ENCODE measurements at regions not wholly inside any gene's neighbourhood (a gene's known extent, or its start where the extent isn't known, plus 50 kb on each side); places are given as distances from the start of the nearest gene placed in this dataset.

- Histone ChIP-seq H3K9me3 (ENCODE audit: insufficient read depth, low read length) (no peaks in the 10 kb centered on the region), H3K4me1 (ENCODE audit: low read length) (no peaks in the 10 kb centered on the region), H2AFZ (ENCODE audit: low read depth, low read length) (no peak overlapping the region), H3K27me3 (ENCODE audit: low read depth, low read length) (peaks cover 10% of the 10 kb centered on the region), H3K4me2 (ENCODE audit: low read length) (no peak overlapping the region), H3K27ac (ENCODE audit: low read length) (no peak overlapping the region), H3K36me3 (replicated peaks; ENCODE audit: low read depth, low read length) (no peaks in the 10 kb centered on the region), H4K20me1 (ENCODE audit: insufficient read depth, low read length) (no peaks in the 10 kb centered on the region), H3K9ac (ENCODE audit: low read length) (no peak overlapping the region), H3K79me2 (ENCODE audit: low read length) (no peaks in the 10 kb centered on the region), H3K4me3 (ENCODE audit: low read length) (no peak overlapping the region)
- TF ChIP-seq EZH2phosphoT487 (IDR thresholded peaks at IDR 0.05; ENCODE audit: low read depth), result no peak
- no peak for TF ChIP-seq CTCF (IDR thresholded peaks at IDR 0.05; ENCODE audit: low read depth, low read length)
Measured at GRCh38 chr9:75210215-75210614, 121.9 kb downstream of the OSTF1 start.

- Histone ChIP-seq H3K4me3 (ENCODE audit: low read length) (no peak overlapping the region), H3K36me3 (replicated peaks; ENCODE audit: low read depth, low read length) (no peaks in the 10 kb centered on the region), H3K79me2 (ENCODE audit: low read length) (no peaks in the 10 kb centered on the region), H3K9me3 (ENCODE audit: insufficient read depth, low read length) (no peaks in the 10 kb centered on the region), H3K27me3 (ENCODE audit: low read depth, low read length) (peaks cover 24% of the 10 kb centered on the region), H4K20me1 (ENCODE audit: insufficient read depth, low read length) (no peaks in the 10 kb centered on the region), H3K4me1 (ENCODE audit: low read length) (no peaks in the 10 kb centered on the region), H3K9ac (ENCODE audit: low read length) (no peak overlapping the region), H3K4me2 (ENCODE audit: low read length) (no peak overlapping the region), H3K27ac (ENCODE audit: low read length) (no peak overlapping the region), H2AFZ (ENCODE audit: low read depth, low read length) (no peak overlapping the region)
- TF ChIP-seq EZH2phosphoT487 (IDR thresholded peaks at IDR 0.05; ENCODE audit: low read depth), result no peak
- no peak for TF ChIP-seq CTCF (IDR thresholded peaks at IDR 0.05; ENCODE audit: low read depth, low read length)
Measured at GRCh38 chr9:75213765-75214164, 125.5 kb downstream of the OSTF1 start.

GRCh38 chr9:75226403-75227139, 138.3 kb downstream of the OSTF1 start:
- no peaks in the 10 kb centered on the region for H3K36me3 ChIP-seq (replicated peaks; ENCODE audit: low read depth, low read length)
- no peak overlapping the region for H3K9ac ChIP-seq (ENCODE audit: low read length)
- H3K4me1 ChIP-seq (ENCODE audit: low read length), result no peaks in the 10 kb centered on the region
- TF ChIP-seq CTCF (IDR thresholded peaks at IDR 0.05; ENCODE audit: low read depth, low read length), result no peak
- TF ChIP-seq EZH2phosphoT487 (IDR thresholded peaks at IDR 0.05; ENCODE audit: low read depth), result no peak
- H3K4me2 ChIP-seq (ENCODE audit: low read length), result no peak overlapping the region
- no peaks in the 10 kb centered on the region for H3K9me3 ChIP-seq (ENCODE audit: insufficient read depth, low read length)
- no peaks in the 10 kb centered on the region for H3K79me2 ChIP-seq (ENCODE audit: low read length)
- H3K27me3 ChIP-seq (ENCODE audit: low read depth, low read length), result peaks cover 7% of the 10 kb centered on the region; the same call in 1 of the 2 replicates
- H4K20me1 ChIP-seq (ENCODE audit: insufficient read depth, low read length), result no peaks in the 10 kb centered on the region
- no peak overlapping the region for H3K27ac ChIP-seq (ENCODE audit: low read length)
- no peak overlapping the region for H3K4me3 ChIP-seq (ENCODE audit: low read length)
- no peak overlapping the region for H2AFZ ChIP-seq (ENCODE audit: low read depth, low read length)

GRCh38 chr9:75228893-75229292, 140.6 kb downstream of the OSTF1 start:
- Histone ChIP-seq H2AFZ (ENCODE audit: low read depth, low read length) (no peak overlapping the region), H3K36me3 (replicated peaks; ENCODE audit: low read depth, low read length) (no peaks in the 10 kb centered on the region), H3K27ac (ENCODE audit: low read length) (no peak overlapping the region), H3K79me2 (ENCODE audit: low read length) (no peaks in the 10 kb centered on the region), H4K20me1 (ENCODE audit: insufficient read depth, low read length) (no peaks in the 10 kb centered on the region), H3K9ac (ENCODE audit: low read length) (no peak overlapping the region), H3K9me3 (ENCODE audit: insufficient read depth, low read length) (no peaks in the 10 kb centered on the region), H3K27me3 (ENCODE audit: low read depth, low read length) (no peaks in the 10 kb centered on the region), H3K4me3 (ENCODE audit: low read length) (no peak overlapping the region), H3K4me2 (ENCODE audit: low read length) (no peak overlapping the region), H3K4me1 (ENCODE audit: low read length) (no peaks in the 10 kb centered on the region)
- no peak for TF ChIP-seq EZH2phosphoT487 (IDR thresholded peaks at IDR 0.05; ENCODE audit: low read depth)
- no peak for TF ChIP-seq CTCF (IDR thresholded peaks at IDR 0.05; ENCODE audit: low read depth, low read length)

Measured in OCI-LY3 (cell line).